HUES64 (cell line): ENCODE measurements at regions not wholly inside any gene's neighbourhood (a gene's known extent, or its start where the extent isn't known, plus 50 kb on each side); places are given as distances from the start of the nearest gene placed in this dataset.
"Not testable (repeated sequence)": the region's sequence is repeated elsewhere in the genome, so short reads cannot be mapped to it uniquely, and the experiment has no call there.

ENCODE experiments used
- H3K27ac ChIP-seq: 2 replicates; pipeline ENCODE4 v1.7.0; 2013; ENCODE audit warnings: low read depth, low read length, inconsistent platforms
- H3K27me3 ChIP-seq: 2 replicates; pipeline ENCODE4 v1.6.1; 2013; ENCODE audit warnings: mild to moderate bottlenecking, low read length; ENCODE audit not compliant: insufficient read depth
- H3K36me3 ChIP-seq: 2 replicates; pipeline ENCODE4 v1.6.1; 2013; ENCODE audit warnings: mild to moderate bottlenecking, low read length; ENCODE audit not compliant: insufficient read depth
- H3K4me1 ChIP-seq: 2 replicates; pipeline ENCODE4 v1.6.1; 2013; ENCODE audit warnings: mild to moderate bottlenecking, low read length, moderate library complexity; ENCODE audit not compliant: insufficient read depth
- H3K4me3 ChIP-seq: 2 replicates; pipeline ENCODE4 v1.5.1; 2013; ENCODE audit warnings: mild to moderate bottlenecking, low read length, moderate library complexity
- H3K9ac ChIP-seq: 2 replicates; pipeline ENCODE4 v1.6.1; 2013; ENCODE audit warnings: mild to moderate bottlenecking, low read depth, low read length
- H3K9me3 ChIP-seq: 2 replicates; pipeline ENCODE4 v1.6.1; 2013; ENCODE audit warnings: low read depth, low read length; ENCODE audit not compliant: insufficient read depth
- WGBS: fragments of 150-250, 120-280 bp; methylation state at CpG from one replicate; pipeline ENCODE4 v1.1.7; 2013; ENCODE audit warnings: missing lambda C conversion rate; 5-methylcytosine and 5-hydroxymethylcytosine counted together

GRCh38 chr13:90320664-90321063, 1026.8 kb upstream of the MIR17HG start:
- no peaks in the 10 kb centered on the region; the same call in 1 of the 2 replicates for H3K4me1 ChIP-seq
- H3K27ac ChIP-seq, result no peak overlapping the region
- no peaks in the 10 kb centered on the region for H3K36me3 ChIP-seq
- no peak overlapping the region for H3K9ac ChIP-seq
- no peaks in the 10 kb centered on the region for H3K27me3 ChIP-seq
- 92% methylated on average over 4 of the region's 4 CpGs for WGBS
- no peaks in the 10 kb centered on the region for H3K9me3 ChIP-seq
- no peak overlapping the region for H3K4me3 ChIP-seq

- Histone ChIP-seq H3K36me3 (no peaks in the 10 kb centered on the region), H3K9me3 (no peaks in the 10 kb centered on the region), H3K27me3 (no peaks in the 10 kb centered on the region), H3K4me3 (no peak overlapping the region), H3K4me1 (no peaks in the 10 kb centered on the region), H3K27ac (no peak overlapping the region), H3K9ac (no peak overlapping the region)
- WGBS, result 97% methylated on average over 7 of the region's 9 CpGs
Observed at GRCh38 chr13:90321281-90321931, 1026.1 kb upstream of the MIR17HG start.

GRCh38 chr13:90329641-90330040, 1017.8 kb upstream of the MIR17HG start:
- H3K36me3 ChIP-seq, result no peaks in the 10 kb centered on the region
- H3K27me3 ChIP-seq, result no peaks in the 10 kb centered on the region
- WGBS, result 83% methylated on average over 1 of the region's 1 CpG
- H3K27ac ChIP-seq, result no peak overlapping the region
- H3K9ac ChIP-seq, result no peak overlapping the region
- H3K4me1 ChIP-seq, result no peaks in the 10 kb centered on the region
- no peak overlapping the region for H3K4me3 ChIP-seq
- H3K9me3 ChIP-seq, result no peaks in the 10 kb centered on the region

GRCh38 chr13:90331974-90332373, 1015.5 kb upstream of the MIR17HG start:
- no CpG with 5 or more reads among the region's 1 CpG for WGBS
- H3K4me3 ChIP-seq, result no peak overlapping the region
- no peaks in the 10 kb centered on the region for H3K27me3 ChIP-seq
- H3K9me3 ChIP-seq, result no peaks in the 10 kb centered on the region
- H3K27ac ChIP-seq, result no peak overlapping the region
- no peaks in the 10 kb centered on the region for H3K36me3 ChIP-seq
- no peak overlapping the region for H3K9ac ChIP-seq
- H3K4me1 ChIP-seq, result no peaks in the 10 kb centered on the region

- Histone ChIP-seq H3K9ac (no peak overlapping the region), H3K9me3 (no peaks in the 10 kb centered on the region), H3K27me3 (no peaks in the 10 kb centered on the region), H3K27ac (no peak overlapping the region), H3K4me3 (no peak overlapping the region), H3K36me3 (no peaks in the 10 kb centered on the region), H3K4me1 (no peaks in the 10 kb centered on the region)
- 94% methylated on average over 4 of the region's 4 CpGs for WGBS
Observed at GRCh38 chr13:90336507-90336906, 1011.0 kb upstream of the MIR17HG start.

- not testable (repeated sequence) for H3K36me3 ChIP-seq, H3K4me1 ChIP-seq, H3K9ac ChIP-seq, H3K27ac ChIP-seq, H3K4me3 ChIP-seq, H3K9me3 ChIP-seq, H3K27me3 ChIP-seq
- 100% methylated on average over 1 of the region's 1 CpG for WGBS
Observed at GRCh38 chr13:90341348-90341747, 1006.1 kb upstream of the MIR17HG start.

GRCh38 chr13:90348477-90349136, 998.9 kb upstream of the MIR17HG start:
- H3K4me3 ChIP-seq, H3K9ac ChIP-seq, H3K36me3 ChIP-seq, H3K4me1 ChIP-seq, H3K27ac ChIP-seq, H3K27me3 ChIP-seq, H3K9me3 ChIP-seq: not testable (repeated sequence)
- WGBS, result 96% methylated on average over 42 of the region's 42 CpGs

- peaks cover 7% of the 10 kb centered on the region; the same call in 1 of the 2 replicates for H3K4me1 ChIP-seq
- 100% methylated on average over 1 of the region's 1 CpG for WGBS
- H3K9ac ChIP-seq, result no peak overlapping the region
- no peaks in the 10 kb centered on the region for H3K9me3 ChIP-seq
- H3K36me3 ChIP-seq, result no peaks in the 10 kb centered on the region
- H3K4me3 ChIP-seq, result no peak overlapping the region
- no peak overlapping the region for H3K27ac ChIP-seq
- H3K27me3 ChIP-seq, result no peaks in the 10 kb centered on the region
Observed at GRCh38 chr13:90352763-90353162, 994.7 kb upstream of the MIR17HG start.

GRCh38 chr13:90355162-90355751, 992.2 kb upstream of the MIR17HG start:
- H3K9me3 ChIP-seq, result no peaks in the 10 kb centered on the region
- H3K27me3 ChIP-seq, result no peaks in the 10 kb centered on the region
- peaks cover 7% of the 10 kb centered on the region; the same call in 1 of the 2 replicates for H3K4me1 ChIP-seq
- H3K9ac ChIP-seq, result no peak overlapping the region
- no peak overlapping the region for H3K4me3 ChIP-seq
- H3K36me3 ChIP-seq, result no peaks in the 10 kb centered on the region
- WGBS, result 100% methylated on average over 1 of the region's 1 CpG
- H3K27ac ChIP-seq, result no peak overlapping the region

GRCh38 chr13:90360785-90361184, 986.7 kb upstream of the MIR17HG start:
- H3K27me3 ChIP-seq, result no peaks in the 10 kb centered on the region
- no peaks in the 10 kb centered on the region for H3K36me3 ChIP-seq
- H3K4me3 ChIP-seq, result no peak overlapping the region
- no peaks in the 10 kb centered on the region for H3K4me1 ChIP-seq
- H3K9me3 ChIP-seq, result no peaks in the 10 kb centered on the region
- no peak overlapping the region for H3K27ac ChIP-seq
- no peak overlapping the region for H3K9ac ChIP-seq
- WGBS, result 94% methylated on average over 1 of the region's 1 CpG

- WGBS, result 88% methylated on average over 1 of the region's 1 CpG
- no peaks in the 10 kb centered on the region for H3K36me3 ChIP-seq
Observed at GRCh38 chr13:90362707-90363106, 984.8 kb upstream of the MIR17HG start.

More at GRCh38 chr13:90362707-90363106, 984.8 kb upstream of the MIR17HG start:
- Histone ChIP-seq H3K27me3 (no peaks in the 10 kb centered on the region), H3K9ac (no peak overlapping the region), H3K9me3 (no peaks in the 10 kb centered on the region), H3K4me1 (no peaks in the 10 kb centered on the region), H3K27ac (no peak overlapping the region), H3K4me3 (no peak overlapping the region)
